HG02973 (cell line): ENCODE measurements at regions not wholly inside any gene's neighbourhood (a gene's known extent, or its start where the extent isn't known, plus 50 kb on each side); places are given as distances from the start of the nearest gene placed in this dataset.
"Not testable (repeated sequence)": the region's sequence is repeated elsewhere in the genome, so short reads cannot be mapped to it uniquely, and the experiment has no call there.

Experiments
- ATAC-seq: cut with Tn5 transposase; IDR thresholded peaks from one replicate; pipeline ENCODE4 v1.9.1; 2021; ENCODE audit warnings: moderate library complexity; ENCODE audit not compliant: unreplicated experiment

DNA sequence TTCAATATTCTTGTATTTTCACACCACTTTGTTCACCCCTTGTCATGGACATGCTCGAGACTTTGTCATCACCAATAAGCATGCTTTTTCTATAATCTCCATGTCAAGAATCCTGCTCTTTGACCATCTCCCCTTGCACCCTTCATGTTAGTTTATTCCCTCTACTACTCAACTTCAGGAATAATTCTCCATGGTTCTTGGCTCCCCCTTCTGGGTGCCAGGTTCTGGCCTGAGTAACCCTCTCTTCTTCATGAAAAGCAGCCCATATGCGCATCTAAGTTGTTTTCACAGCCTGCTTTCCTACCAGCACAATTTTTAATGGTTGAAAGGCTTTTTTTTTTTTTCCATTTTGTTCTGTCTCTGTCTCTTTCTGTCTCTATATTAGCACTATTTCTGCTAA, 160.7 kb downstream of the LEPR start:
- ATAC-seq, result no peak

GRCh38 chr1:65584399-65584798, 163.9 kb downstream of the LEPR start:
- no peak for ATAC-seq

DNA sequence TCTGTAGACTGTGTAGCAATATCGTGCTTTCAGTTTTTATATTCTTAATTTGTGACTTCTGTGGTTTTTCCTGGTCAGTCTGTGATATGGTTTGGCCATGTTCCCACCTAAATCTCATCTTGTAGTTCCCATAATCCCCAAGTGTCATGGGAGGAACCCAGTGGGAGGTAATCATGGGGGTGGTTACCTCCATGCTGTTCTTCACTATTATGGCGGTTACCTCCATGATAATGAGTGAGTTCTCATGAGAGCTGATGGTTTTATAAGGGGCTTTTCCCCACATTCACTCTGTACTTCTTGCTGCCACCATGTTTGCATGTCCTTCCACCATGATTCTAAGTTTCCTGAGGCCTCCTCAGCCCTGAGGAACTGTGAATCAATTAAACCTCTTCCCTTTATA, 169.8 kb downstream of the LEPR start:
- no peak for ATAC-seq

DNA sequence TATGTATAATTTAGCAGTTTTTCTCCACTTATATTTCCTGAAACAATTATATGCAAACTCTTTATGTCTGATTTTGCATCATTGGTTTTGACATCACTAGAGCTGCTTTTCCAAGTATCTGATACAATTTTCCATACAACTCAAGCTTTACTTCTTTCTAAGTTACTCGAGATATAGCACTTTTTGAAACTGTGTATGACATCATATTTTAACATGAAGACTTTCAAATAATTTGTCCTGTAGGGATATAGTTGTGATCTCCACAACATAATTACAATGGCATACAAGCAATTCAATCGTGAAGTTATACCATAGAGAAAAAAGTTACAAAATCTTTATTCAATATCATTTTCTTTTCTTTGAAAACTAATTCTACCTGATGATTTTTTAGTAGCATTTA, 173.0 kb downstream of the LEPR start:
- ATAC-seq, result no peak

DNA sequence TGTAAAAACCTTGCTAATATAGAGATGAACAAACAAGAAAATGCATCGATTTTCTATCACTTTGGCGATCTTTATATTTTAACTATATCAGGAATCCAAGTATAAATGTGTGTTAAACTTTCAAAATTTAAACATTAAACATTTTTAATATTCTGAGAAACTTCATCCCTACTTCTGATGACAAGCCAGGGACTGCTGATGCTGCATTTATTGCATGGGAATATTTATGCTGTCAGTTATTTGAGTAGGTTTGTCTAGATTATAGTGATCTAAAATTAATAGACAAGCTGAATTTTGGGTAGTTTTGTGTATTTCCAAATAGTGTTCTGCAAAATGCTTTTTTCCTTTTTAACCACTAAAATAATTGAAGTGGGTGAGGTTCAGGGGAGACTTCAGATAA, 175.3 kb downstream of the LEPR start:
- no peak for ATAC-seq

DNA sequence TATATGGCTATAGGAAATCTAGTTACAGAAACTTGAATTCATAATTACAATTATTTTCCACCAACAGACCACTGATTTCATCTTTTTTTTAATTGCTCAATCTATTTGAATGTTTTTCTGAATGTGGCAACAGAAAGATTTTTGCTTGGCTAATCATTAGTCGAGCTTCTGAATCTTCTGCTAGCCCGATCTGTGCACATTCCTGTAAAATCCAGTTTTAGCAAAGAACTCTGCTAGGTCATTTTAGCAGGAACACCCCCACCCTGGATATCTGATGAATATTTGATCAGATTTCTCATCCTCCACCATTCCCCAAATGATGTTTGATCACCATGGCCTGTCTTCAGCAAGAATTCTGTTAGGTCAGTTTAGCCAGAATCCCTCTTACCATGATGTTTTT, 176.3 kb downstream of the LEPR start:
- ATAC-seq, result no peak

GRCh38 chr1:65605621-65606020, 185.2 kb downstream of the LEPR start:
- ATAC-seq, result no peak

DNA sequence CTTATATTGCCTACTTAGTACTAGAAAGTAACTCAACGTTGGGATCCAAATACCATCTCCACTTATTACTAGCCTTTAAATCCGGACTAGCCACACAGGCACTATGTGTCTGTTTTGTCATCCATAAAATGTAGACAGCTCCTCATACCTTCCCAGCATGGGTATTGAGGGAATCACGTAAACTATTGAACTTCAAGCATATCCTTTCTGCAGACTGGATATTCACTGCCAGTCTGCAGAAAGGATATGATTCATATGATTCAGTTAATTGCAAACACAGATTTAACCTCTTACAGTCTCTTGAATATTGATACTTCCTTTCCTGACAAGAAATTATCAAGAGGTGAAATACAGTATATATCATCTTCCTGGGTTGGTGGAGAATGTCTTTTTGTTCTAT, 186.0 kb downstream of the LEPR start:
- ATAC-seq, result no peak

GRCh38 chr1:65613884-65614283, 178.8 kb upstream of the PDE4B start:
- ATAC-seq, result no peak

DNA sequence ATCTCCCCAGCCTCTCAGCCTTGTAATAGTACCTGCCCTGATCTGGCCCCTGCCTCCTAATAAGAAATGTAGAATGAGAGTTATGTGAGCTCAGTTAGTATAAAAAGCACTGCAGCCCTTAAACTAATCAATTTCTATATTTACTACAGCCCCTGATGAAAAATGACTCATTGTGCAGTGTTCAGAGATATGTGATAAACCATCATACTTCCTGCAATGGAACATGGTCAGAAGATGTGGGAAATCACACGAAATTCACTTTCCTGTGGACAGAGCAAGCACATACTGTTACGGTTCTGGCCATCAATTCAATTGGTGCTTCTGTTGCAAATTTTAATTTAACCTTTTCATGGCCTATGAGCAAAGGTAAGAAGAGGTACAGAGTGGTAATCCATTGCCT, 176.8 kb upstream of the PDE4B start:
- no peak for ATAC-seq

DNA sequence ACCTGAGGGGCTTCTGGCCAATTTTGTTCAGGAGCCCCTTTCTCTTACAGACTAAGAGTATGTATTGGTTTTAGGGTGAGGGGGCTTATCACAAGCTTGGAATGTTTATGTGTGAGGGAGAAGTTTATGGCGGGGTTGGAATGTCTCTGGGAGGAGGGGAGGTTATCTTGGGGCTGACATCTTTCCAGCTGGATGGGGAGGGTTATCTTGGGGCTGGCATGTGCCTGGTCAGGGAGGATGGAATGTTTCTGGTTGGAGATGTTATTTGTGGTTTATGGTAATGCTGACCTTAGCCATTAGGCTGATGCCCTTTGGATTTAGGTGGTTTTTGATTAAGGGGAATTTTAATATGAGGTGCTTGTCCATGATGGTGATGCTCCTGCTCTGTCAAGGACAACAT, 171.0 kb upstream of the PDE4B start:
- not testable (repeated sequence) for ATAC-seq

GRCh38 chr1:65623895-65624294, 168.8 kb upstream of the PDE4B start:
- ATAC-seq, result no peak

DNA sequence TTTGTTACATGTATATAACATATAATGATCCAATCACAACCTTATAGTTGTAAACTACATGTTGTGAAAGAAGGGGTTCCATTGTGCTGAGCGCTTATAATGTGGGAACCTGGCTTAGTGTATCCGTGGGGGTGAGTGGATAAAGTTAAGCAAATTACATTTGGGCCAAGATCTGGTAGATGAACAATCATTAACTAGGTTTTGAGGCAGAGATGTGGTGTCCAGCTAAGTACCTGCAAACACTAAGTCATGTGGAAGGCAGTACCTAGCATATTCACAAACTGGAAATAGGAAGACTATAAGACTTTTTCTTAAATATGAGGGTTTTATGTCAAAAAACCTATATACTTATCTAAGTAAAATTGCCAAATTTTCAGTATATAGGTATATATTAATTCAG, 167.2 kb upstream of the PDE4B start:
- no peak for ATAC-seq

DNA sequence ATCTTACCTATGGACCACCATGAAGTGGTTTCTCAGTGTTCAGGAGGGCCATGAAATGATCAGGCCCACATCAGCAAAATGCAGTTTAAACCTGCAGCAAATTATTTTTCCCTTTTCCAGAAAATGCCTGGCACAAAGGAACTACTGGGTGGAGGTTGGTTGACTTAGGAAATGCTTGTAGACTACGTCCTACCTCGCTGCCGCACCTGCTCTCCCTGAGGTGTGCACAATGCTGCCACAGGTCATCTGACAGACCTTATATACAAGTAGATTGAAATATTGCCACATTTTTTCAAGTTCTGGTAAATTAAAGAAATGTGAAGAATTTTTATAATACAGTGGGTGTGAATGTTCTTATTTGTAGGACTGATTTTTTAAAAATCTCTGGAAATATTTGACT, 166.7 kb upstream of the PDE4B start:
- ATAC-seq, result no peak

DNA sequence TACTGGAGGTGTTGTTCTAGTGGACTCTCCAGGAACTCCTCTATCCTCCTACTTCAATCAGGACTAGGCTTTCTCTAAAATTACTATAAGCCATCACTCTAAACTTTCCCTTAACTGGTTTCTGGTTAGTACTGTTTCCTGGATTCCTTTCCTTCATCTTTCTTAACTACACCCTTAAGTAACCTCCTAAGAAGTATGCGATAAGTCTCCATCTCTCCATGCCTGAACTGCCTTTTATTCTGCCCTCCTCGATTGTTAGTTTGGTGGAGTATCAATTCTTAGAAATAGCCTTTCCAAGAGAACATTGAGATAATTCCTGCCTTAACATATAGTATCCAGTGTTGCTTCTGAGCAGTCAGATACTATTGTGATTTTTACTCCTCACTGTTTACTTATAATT, 162.9 kb upstream of the PDE4B start:
- no peak for ATAC-seq

GRCh38 chr1:65630855-65631254, 161.8 kb upstream of the PDE4B start:
- ATAC-seq, result no peak

DNA sequence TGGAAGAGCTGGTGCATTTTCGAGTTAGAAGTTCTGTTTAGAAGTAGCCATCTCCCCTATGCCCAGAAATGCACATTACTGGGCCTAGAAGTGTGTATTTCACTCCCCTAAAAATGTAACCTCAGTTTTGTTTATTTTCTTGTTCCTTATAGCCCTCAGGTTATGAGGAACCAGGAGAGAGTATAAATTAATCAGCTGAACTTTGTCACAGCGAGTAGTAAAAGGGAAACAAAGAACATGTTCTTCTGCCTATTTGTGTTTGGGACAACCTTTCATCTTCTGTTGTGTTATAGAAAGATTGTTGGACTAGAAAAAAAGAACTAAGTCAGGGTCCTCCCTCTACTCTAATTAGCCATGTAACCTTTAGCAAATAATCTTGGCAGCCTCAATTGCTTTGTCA, 160.5 kb upstream of the PDE4B start:
- no peak for ATAC-seq

- ATAC-seq, result no peak
These were observed 152.6 kb upstream of the PDE4B start for GRCh38 chr1:65640046-65640445.

GRCh38 chr1:65649185-65649584, 143.5 kb upstream of the PDE4B start:
- ATAC-seq, result not testable (repeated sequence)

DNA sequence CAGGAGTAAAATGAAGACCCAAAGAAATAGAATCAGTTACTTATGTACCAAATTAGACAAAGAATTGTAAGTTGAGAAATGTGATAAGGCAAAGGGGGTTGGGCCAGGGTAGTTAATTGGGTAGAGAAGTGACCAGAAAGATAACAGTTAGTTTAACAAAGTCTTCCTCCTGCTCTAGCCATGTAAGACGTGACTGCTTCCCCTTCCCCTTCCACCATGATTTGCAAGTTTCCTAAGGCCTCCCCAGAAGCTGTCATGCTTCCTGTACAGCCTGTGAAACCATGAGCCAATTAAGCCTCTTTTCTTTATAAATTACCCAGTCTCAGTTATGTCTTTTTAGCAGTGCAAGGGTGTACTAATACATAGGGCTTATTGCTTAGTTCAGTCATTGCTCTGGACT, 142.0 kb upstream of the PDE4B start:
- no peak for ATAC-seq

DNA sequence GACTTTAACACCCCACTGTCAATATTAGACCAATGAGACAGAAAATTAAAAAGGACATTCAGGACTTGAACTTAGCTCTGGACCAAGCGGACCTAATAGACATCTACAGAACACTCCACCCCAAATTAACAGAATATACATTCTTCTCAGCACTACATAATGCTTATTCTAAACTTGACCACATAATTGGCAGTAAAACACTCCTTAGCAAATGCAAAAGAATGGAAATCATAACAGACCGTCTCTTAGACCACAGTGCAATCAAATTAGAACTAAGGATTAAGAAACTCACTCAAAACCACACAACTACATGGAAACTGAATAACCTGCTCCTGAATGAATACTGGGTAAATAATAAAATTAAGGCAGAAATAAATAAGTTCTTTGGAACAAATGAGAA, 138.2 kb upstream of the PDE4B start:
- not testable (repeated sequence) for ATAC-seq

GRCh38 chr1:65657609-65658008, 135.1 kb upstream of the PDE4B start:
- ATAC-seq, result not testable (repeated sequence)

DNA sequence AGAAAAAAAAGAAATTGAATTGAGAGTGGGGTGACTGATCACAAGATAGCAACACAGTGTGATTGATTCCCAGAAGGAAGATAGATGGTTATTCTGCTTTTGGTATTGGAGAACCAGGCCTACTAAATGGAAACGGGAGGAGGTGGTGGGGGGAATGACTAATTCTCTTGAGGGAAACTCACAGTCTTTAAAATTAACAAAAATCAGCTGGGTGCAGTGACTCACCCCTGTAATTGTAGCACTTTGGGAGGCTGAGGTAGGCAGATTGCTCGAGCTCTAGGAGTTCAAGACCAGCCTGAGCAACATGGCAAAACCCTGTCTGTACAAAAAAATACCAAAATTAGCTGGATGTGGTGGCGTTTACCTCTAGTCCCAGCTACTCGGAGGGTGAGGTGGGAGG, 134.6 kb upstream of the PDE4B start:
- ATAC-seq, result no peak

DNA sequence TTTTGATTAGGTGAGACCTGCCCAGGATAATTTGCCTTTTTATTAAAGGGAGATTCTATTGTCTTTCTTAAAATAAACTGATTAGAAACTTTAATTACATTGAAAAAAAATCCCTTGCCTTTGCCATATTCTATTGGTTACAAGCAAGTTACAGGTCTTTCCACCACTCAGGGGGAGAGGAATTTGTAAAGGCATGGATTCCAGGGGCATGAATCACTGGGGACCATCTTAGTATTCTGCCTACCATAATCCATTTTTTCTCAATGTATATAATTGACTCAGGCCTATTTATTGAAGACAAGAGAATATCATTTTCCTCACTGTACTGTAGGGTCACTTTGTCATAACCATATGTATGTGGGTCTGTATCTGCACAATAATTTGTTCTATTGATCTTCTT, 124.3 kb upstream of the PDE4B start:
- ATAC-seq, result no peak
